Left lung (tissue), 4 donors: ENCODE measurements at regions not wholly inside any gene's neighbourhood (a gene's known extent, or its start where the extent isn't known, plus 50 kb on each side); places are given as distances from the start of the nearest gene placed in this dataset.

Experiments
- ATAC-seq: fragments of 200-7000 bp; cut with Tn5 transposase; one replicate; pipeline ENCODE4 v1.9.1; 2020; ENCODE audit warnings: moderate library complexity
- DNase-seq, 4 donors: peaks; one replicate each; pipeline ENCODE4 v3.0.0-alpha.2; 2013 to 2020
- H3K27ac ChIP-seq, 2 donors: fragments of 200-600 bp; sonication (generic) in 1 of 2; one replicate each; pipeline versions ENCODE4 v1.5.0 to v1.8.0; 2020 to 2021
- H3K27me3 ChIP-seq, 2 donors: fragments of 200-600 bp; sonication (generic) in 1 of 2; one replicate each; pipeline versions ENCODE4 v1.5.0 to v1.8.0; 2020 to 2021
- H3K36me3 ChIP-seq, 2 donors: fragments of 200-600 bp; sonication (generic) in 1 of 2; one replicate each; pipeline versions ENCODE4 v1.5.0 to v1.8.0; 2020 to 2021
- H3K4me1 ChIP-seq, 2 donors: fragments of 200-600 bp; one replicate each; pipeline ENCODE4 v1.8.0; 2021
- H3K4me3 ChIP-seq, 2 donors: fragments of 200-600 bp; sonication (generic) in 1 of 2; one replicate each; pipeline versions ENCODE4 v1.5.0 to v1.8.0; 2020 to 2021; ENCODE audit warnings: mild to moderate bottlenecking in 1 of 2
- H3K9me3 ChIP-seq, 2 donors: fragments of 200-600 bp; sonication (generic) in 1 of 2; one replicate each; pipeline versions ENCODE4 v1.5.0 to v1.8.0; 2020 to 2021
- CTCF ChIP-seq, 2 donors: fragments of 200-600 bp; sonication (generic) in 1 of 2; IDR thresholded peaks; one replicate each; pipeline versions ENCODE4 v1.5.0 to v1.8.0; 2021; ENCODE audit warnings: antibody characterized with exemption in 2 of 2
- intact Hi-C, 2 donors: fragments of 100-400 bp; cut with DNase I; formaldehyde crosslinking; loops; one replicate each; pipeline versions ENCODE4 v1.11.2 to v1.14.2; 2022
- donor health status: DM: no; HTN: yes; CAD: no.
- donor health status: DM: no; HTN: no; CAD: no.

- no peaks in the 10 kb centered on the region for H3K36me3 ChIP-seq
- no peaks in the 10 kb centered on the region for H3K27me3 ChIP-seq
- no peak for TF ChIP-seq CTCF (IDR thresholded peaks at IDR 0.05)
- no peaks in the 10 kb centered on the region for H3K9me3 ChIP-seq
- H3K4me1 ChIP-seq: no peaks in the 10 kb centered on the region
- no peak for DNase-seq
- no peak overlapping the region for H3K4me3 ChIP-seq
- no peak for ATAC-seq
- intact Hi-C loops: no loop called here
- H3K27ac ChIP-seq: no peak overlapping the region
Measured at GRCh38 chr11:70863993-70864392, 388.4 kb downstream of the SHANK2 start.

GRCh38 chr11:70865356-70865755 lies 387.0 kb downstream of the SHANK2 start:
- intact Hi-C loops: no loop called here
- ATAC-seq (no peak), DNase-seq (no peak)
- Histone ChIP-seq H3K27me3 (no peaks in the 10 kb centered on the region), H3K36me3 (no peaks in the 10 kb centered on the region), H3K4me1 (no peaks in the 10 kb centered on the region), H3K4me3 (no peak overlapping the region), H3K27ac (no peak overlapping the region), H3K9me3 (no peaks in the 10 kb centered on the region)
- no peak for TF ChIP-seq CTCF (IDR thresholded peaks at IDR 0.05)

GRCh38 chr11:70866834-70867233 lies 385.5 kb downstream of the SHANK2 start:
- Histone ChIP-seq H3K27me3 (peaks cover 0 to 7% of the 10 kb centered on the region in 2 donors), H3K4me1 (no peaks in the 10 kb centered on the region), H3K4me3 (no peak overlapping the region), H3K27ac (no peak overlapping the region), H3K9me3 (no peaks in the 10 kb centered on the region), H3K36me3 (no peaks in the 10 kb centered on the region)
- intact Hi-C loops: no loop called here
- DNase-seq: no peak
- no peak for ATAC-seq
- no peak for TF ChIP-seq CTCF (IDR thresholded peaks at IDR 0.05)

- DNase-seq (no peak), ATAC-seq (no peak)
- TF ChIP-seq CTCF (IDR thresholded peaks at IDR 0.05): no peak
- Histone ChIP-seq H3K4me1 (no peaks in the 10 kb centered on the region), H3K36me3 (no peaks in the 10 kb centered on the region), H3K27me3 (peaks cover 0 to 7% of the 10 kb centered on the region in 2 donors), H3K4me3 (no peak overlapping the region), H3K27ac (no peak overlapping the region), H3K9me3 (no peaks in the 10 kb centered on the region)
- intact Hi-C loops: no loop called here
Measured at GRCh38 chr11:70867281-70868047, 384.9 kb downstream of the SHANK2 start.

- no peak overlapping the region for H3K4me3 ChIP-seq
- no peak for TF ChIP-seq CTCF (IDR thresholded peaks at IDR 0.05)
- no peak for ATAC-seq
- peaks cover 0 to 7% of the 10 kb centered on the region in 2 donors for H3K27me3 ChIP-seq
- no peaks in the 10 kb centered on the region for H3K4me1 ChIP-seq
- no peak for DNase-seq
- no peaks in the 10 kb centered on the region for H3K9me3 ChIP-seq
- intact Hi-C loops: no loop called here
- no peaks in the 10 kb centered on the region for H3K36me3 ChIP-seq
- H3K27ac ChIP-seq: no peak overlapping the region
Measured at GRCh38 chr11:70868341-70868885, 384.0 kb downstream of the SHANK2 start.
